Heart right ventricle (tissue), 16 donors: ENCODE measurements at regions not wholly inside any gene's neighbourhood (a gene's known extent, or its start where the extent isn't known, plus 50 kb on each side); places are given as distances from the start of the nearest gene placed in this dataset.

Experiments used
- ATAC-seq, 8 donors: fragments of 200-7000 bp; cut with Tn5 transposase; one replicate each; pipeline ENCODE4 v1.9.1; 2020; ENCODE audit warnings: mild to moderate bottlenecking in 8 of 8, moderate library complexity in 8 of 8, moderate number of reproducible peaks in 1 of 8
- DNase-seq, 2 donors: peaks; one replicate each; pipeline ENCODE4 v3.0.0-alpha.2; 2020
- H3K27ac ChIP-seq, 10 donors: fragments of 200-600 bp; sonication (generic) in 2 of 10; one replicate each; pipeline versions ENCODE4 v1.5.0 to v1.8.0; 2020 to 2022; ENCODE audit warnings: mild to moderate bottlenecking in 3 of 10
- H3K27me3 ChIP-seq, 7 donors: fragments of 200-600 bp; one replicate each; pipeline ENCODE4 v1.8.0; 2021 to 2022; ENCODE audit warnings: mild to moderate bottlenecking in 2 of 7
- H3K36me3 ChIP-seq, 9 donors: fragments of 200-600 bp; sonication (generic) in 1 of 9; one replicate each; pipeline versions ENCODE4 v1.5.0 to v1.8.0; 2020 to 2022; ENCODE audit warnings: mild to moderate bottlenecking in 2 of 9
- H3K4me1 ChIP-seq, 9 donors: fragments of 200-600 bp; sonication (generic) in 1 of 9; one replicate each; pipeline versions ENCODE4 v1.5.0 to v1.8.0; 2020 to 2022; ENCODE audit warnings: mild to moderate bottlenecking in 4 of 9
- H3K4me3 ChIP-seq, 10 donors: fragments of 200-600 bp; sonication (generic) in 2 of 10; one replicate each; pipeline versions ENCODE4 v1.5.0 to v1.8.0; 2020 to 2022; ENCODE audit warnings: mild to moderate bottlenecking in 7 of 10, moderate library complexity in 2 of 10
- H3K9me3 ChIP-seq, 11 donors: fragments of 200-600 bp in 10 of 11; sonication (generic) in 2 of 11; one replicate each; pipeline versions ENCODE4 v1.5.0 to v1.8.0; 2013 to 2022; ENCODE audit warnings: mild to moderate bottlenecking in 2 of 11, control low read depth in 1 of 11, moderate library complexity in 1 of 11
- WGBS, 2 donors: extraction: QIAGEN DNeasy Blood & Tissue Kit; methylation state at CpG; one replicate each; pipeline ENCODE4 v1.1.7; 2013; ENCODE audit warnings: inconsistent platforms in 1 of 2; 5-methylcytosine and 5-hydroxymethylcytosine counted together
- intact Hi-C, 10 donors: fragments of 100-400 bp; cut with DNase I; formaldehyde crosslinking; loops; one replicate each; pipeline versions ENCODE4 v1.11.1 to v1.14.2; 2022
- TF ChIP-seq, protein P1 (sequence below), 9 donors: fragments of 200-600 bp; sonication (generic) in 2 of 9; IDR thresholded peaks; one replicate each; pipeline versions ENCODE4 v1.5.0 to v1.8.0; 2021 to 2022; ENCODE audit warnings: antibody characterized with exemption in 9 of 9, mild to moderate bottlenecking in 5 of 9, moderate library complexity in 1 of 9
- donor health status: Arrhythmogenic right ventricular cardiomyopathy.
- donor health status: ischemic (EF 13 %, LVEDD 7.1; RV severe dilation, severe dysfunction).
- donor health status: healthy with polysubstance abuse.
- donor health status: DM: no; HTN: yes; CAD: no.
- donor health status: DM: no; HTN: no; CAD: no.
- donor health status: ischemic (EF 25% LVEDD 6.9; RV normal size, moderate dysfunction).
- donor health status: ischemic (EF 25% LVEDD 5.7; RV mildly dilated, moderate dysfunction).
- donor health status: healthy.
- donor health status: DM: yes; HTN: yes; CAD: no.
- donor health status: Ischemic cardiomyopathy.
- donor health status: ischemic (EF 35%, LVEDD 5.7; RV mildly dilated, moderate dysfunction).
- donor health status: nonischemic (EF 11% LVEDD 7.7; RV severe dilation, severe dysfunction).
- donor health status: DM: yes; HTN: yes; CAD: no.
- donor health status: PGD.
- donor health status: ischemic (EF 29% LVEDD 5.4; RV normal size, mild dysfunction).
- donor health status: nonischemic (EF 23%, LVEDD 6.1; RV moderate dilation, normal function).

GRCh38 chr16:86781046-86781445 lies 202.7 kb downstream of the FOXL1 start:
- intact Hi-C loops = no loop called here

DNA sequence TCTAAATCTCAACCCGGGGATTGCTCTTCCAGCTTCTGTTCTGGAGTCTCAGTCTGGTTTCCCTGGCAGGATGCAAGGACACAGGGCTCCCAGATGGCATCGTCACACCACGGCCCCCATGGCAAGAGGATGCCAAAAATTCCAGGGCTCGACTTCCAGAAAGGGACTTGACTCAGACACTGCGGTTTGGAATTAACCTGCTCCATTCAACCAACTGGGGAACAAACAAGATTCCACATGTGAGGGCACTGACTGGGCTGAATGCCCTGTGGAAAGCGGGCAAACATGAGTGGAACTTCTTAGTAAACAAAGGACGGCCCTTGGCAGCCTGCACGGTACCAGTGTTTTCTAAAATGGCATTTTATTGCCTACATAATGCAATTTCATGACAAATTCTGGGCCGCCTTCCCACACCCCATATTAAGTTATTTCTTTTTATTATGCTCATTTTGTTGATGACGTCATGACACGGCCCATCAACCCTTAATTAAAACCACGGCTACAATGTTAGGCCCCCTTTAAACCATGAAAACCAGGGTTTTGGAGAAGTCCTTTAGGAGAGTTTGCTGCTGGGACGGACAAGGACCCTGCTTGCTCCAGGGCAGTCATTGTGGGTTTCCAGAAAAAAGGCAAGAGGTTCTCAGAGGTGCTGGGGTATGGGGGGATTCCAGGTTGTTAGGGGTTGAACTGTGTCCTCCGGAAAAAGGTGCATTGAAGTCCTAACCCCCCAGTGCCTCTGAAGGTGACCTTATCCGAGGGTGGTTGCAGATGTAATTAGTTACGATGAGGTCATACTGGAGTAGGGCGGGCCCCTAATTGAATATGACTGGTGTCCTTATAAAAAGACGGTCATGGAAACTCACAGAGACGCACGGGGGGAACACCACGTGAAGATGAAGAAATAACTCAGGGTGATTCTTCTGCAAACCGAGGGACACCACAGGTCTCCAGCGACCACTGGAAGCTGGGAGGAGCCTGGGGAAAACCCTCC lies 205.6 kb downstream of the FOXL1 start:
- ATAC-seq (no peak), DNase-seq (no peak)
- intact Hi-C loops = no loop called here
- no peak overlapping the region for H3K27ac ChIP-seq
- H3K9me3 ChIP-seq = no peaks in the 10 kb centered on the region
- TF ChIP-seq, protein P1, sequence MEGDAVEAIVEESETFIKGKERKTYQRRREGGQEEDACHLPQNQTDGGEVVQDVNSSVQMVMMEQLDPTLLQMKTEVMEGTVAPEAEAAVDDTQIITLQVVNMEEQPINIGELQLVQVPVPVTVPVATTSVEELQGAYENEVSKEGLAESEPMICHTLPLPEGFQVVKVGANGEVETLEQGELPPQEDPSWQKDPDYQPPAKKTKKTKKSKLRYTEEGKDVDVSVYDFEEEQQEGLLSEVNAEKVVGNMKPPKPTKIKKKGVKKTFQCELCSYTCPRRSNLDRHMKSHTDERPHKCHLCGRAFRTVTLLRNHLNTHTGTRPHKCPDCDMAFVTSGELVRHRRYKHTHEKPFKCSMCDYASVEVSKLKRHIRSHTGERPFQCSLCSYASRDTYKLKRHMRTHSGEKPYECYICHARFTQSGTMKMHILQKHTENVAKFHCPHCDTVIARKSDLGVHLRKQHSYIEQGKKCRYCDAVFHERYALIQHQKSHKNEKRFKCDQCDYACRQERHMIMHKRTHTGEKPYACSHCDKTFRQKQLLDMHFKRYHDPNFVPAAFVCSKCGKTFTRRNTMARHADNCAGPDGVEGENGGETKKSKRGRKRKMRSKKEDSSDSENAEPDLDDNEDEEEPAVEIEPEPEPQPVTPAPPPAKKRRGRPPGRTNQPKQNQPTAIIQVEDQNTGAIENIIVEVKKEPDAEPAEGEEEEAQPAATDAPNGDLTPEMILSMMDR (IDR thresholded peaks at IDR 0.05) = no peak
- peaks cover 0 to 24% (median 5%) of the 10 kb centered on the region in 7 donors for H3K27me3 ChIP-seq
- 80 to 83% methylated on average over 23 of the region's 23 CpGs for WGBS, 2 donors
- H3K4me3 ChIP-seq = no peak overlapping the region
- H3K36me3 ChIP-seq = no peaks in the 10 kb centered on the region
- no peaks in the 10 kb centered on the region for H3K4me1 ChIP-seq

More at GRCh38 chr16:86781046-86781445, 202.7 kb downstream of the FOXL1 start:
- Histone ChIP-seq H3K9me3 (no peaks in the 10 kb centered on the region), H3K36me3 (no peaks in the 10 kb centered on the region), H3K4me1 (no peaks in the 10 kb centered on the region), H3K27ac (no peak overlapping the region), H3K27me3 (peaks cover 3 to 28% (median 12%) of the 10 kb centered on the region in 7 donors), H3K4me3 (no peak overlapping the region)
- ATAC-seq = no peak
- TF ChIP-seq, protein P1 (IDR thresholded peaks at IDR 0.05) = no peak
- 82 to 86% methylated on average over 11 of the region's 11 CpGs for WGBS, 2 donors
- no peak for DNase-seq

DNA sequence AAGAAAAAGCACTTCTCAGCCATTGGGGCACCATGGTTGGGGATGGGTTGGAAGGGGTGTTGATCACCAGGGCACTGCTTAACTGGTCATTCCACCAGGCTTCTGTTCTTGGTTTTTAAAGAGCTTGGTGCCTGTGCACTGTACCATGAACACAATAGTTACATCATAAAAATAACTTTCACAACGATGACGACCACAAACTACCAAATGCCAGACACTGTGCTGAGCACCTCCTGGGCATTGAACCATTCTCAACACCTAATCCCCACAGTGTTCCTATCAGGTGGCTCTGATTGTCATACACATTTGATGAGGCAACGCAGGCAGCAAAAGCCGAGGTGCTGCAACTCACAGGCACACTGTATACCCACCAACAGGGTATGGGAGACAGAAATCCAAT lies 208.0 kb downstream of the FOXL1 start:
- Histone ChIP-seq H3K27ac (no peak overlapping the region), H3K4me1 (no peaks in the 10 kb centered on the region), H3K9me3 (no peaks in the 10 kb centered on the region), H3K27me3 (peaks cover 0 to 17% (median 3%) of the 10 kb centered on the region in 7 donors), H3K36me3 (no peaks in the 10 kb centered on the region), H3K4me3 (no peak overlapping the region)
- TF ChIP-seq, protein P1 (IDR thresholded peaks at IDR 0.05) = no peak
- 90 to 91% methylated on average over 4 of the region's 4 CpGs for WGBS, 2 donors
- DNase-seq (no peak), ATAC-seq (no peak)
- intact Hi-C loops = no loop called here

DNA sequence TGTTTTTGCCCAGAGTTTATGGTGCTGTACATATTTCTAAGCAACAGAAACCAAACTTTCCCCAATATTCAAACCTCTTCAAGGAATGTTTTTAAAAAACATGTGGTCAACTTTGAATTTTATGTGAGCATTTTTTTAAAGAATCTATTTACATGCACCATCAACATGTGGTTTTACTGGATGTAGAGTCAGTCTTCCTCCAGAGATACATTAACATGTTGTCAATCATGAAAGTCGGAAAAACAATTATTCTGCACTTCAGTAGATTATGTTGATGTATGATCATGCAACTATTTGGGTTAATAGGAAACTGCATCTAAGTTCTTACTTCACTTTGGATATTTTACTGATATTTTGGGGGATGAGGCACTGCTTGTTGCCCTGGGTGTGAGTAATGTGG lies 208.6 kb downstream of the FOXL1 start:
- no peaks in the 10 kb centered on the region for H3K4me1 ChIP-seq
- no peak for DNase-seq
- H3K9me3 ChIP-seq = no peaks in the 10 kb centered on the region
- no peak for ATAC-seq
- intact Hi-C loops = no loop called here
- peaks cover 0 to 17% (median 7%) of the 10 kb centered on the region in 7 donors for H3K27me3 ChIP-seq
- H3K4me3 ChIP-seq = no peak overlapping the region
- 95 to 96% methylated on average over 1 of the region's 1 CpG for WGBS, 2 donors
- H3K36me3 ChIP-seq = no peaks in the 10 kb centered on the region
- TF ChIP-seq, protein P1 (IDR thresholded peaks at IDR 0.05) = no peak
- H3K27ac ChIP-seq = no peak overlapping the region
